Inferior parietal cortex (tissue), 1 donor: ENCODE measurements at regions not wholly inside any gene's neighbourhood (a gene's known extent, or its start where the extent isn't known, plus 50 kb on each side); places are given as distances from the start of the nearest gene placed in this dataset.
A peak's percentile ranks its signal among the peaks of the same experiment; 100 is the strongest.
"Not testable (repeated sequence)": the region's sequence is repeated elsewhere in the genome, so short reads cannot be mapped to it uniquely, and the experiment has no call there.

ENCODE experiments used
- DNase-seq: peaks from one replicate; pipeline ENCODE4 v3.0.0-alpha.2; 2016; ENCODE audit errors: extremely low spot score

DNA sequence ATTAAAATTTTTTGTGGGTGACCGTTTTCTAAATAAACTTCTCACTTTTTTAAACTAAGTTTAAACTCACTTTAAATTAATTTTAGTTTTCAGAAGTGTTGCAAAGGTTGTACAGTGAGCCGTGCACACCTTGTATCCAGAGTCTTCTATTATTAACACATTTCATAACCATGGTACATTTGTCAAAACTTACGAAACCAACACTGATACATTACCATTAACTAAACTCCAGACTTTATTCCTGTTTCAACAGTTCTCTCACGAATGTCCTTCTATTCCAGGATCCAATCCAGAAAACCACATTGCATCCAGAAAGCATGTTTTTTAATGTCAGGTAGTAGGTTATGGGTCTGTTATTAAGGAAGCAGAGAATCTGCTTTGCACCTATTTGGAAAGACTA, 319.9 kb downstream of the CBLN4 start:
- no peak for DNase-seq

DNA sequence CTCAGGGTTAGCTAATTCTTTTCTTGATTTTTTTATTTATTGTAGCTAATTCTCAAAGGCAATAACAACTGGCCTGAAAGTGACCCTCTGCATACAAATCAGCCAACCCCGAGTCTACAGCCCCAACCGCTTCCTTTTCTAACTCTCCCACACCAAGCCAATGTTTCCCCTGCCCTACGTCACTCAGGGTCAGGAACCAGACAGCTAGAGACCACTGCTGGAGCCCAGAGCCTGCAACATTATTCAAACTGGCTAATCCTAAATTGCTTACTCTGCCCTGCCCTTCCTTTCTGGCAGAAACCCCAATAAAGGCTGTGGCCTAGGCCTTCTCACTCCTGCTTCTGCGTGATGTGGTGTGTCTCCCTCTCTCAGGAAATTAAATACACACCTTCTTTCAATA, 320.7 kb downstream of the CBLN4 start:
- DNase-seq, result no peak

DNA sequence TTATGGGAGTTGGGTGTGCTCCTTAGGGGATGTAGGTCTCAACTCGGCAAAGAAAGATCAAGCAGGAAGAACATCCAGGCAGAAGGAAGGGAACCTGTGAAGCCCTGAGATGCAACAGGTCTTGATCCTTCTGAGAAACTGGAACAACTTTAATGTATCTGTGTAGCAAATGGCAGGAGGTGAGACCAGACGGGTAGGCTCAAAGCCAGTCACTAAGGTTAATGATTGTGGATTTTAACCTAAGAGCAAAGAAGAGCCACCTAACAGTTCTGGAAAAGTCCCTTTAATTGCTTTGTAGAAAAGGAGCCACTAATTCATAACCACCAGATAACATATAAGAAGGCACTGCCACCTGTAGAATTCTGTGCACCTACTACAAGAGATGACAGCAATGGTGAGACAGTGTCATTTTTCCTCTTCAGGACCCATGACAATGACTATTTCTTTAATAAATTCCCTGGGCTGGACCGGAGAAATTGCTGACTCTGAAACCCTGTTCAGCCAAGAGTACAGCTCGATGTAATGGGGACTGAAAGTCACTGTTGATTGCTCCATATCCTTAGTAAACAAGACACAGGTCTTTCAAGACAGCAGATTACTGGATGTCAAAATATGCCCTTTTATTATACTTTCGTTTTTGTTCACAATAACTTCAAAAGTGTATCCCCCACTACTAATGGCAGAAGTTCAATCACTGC, 326.2 kb downstream of the CBLN4 start:
- no peak for DNase-seq

DNA sequence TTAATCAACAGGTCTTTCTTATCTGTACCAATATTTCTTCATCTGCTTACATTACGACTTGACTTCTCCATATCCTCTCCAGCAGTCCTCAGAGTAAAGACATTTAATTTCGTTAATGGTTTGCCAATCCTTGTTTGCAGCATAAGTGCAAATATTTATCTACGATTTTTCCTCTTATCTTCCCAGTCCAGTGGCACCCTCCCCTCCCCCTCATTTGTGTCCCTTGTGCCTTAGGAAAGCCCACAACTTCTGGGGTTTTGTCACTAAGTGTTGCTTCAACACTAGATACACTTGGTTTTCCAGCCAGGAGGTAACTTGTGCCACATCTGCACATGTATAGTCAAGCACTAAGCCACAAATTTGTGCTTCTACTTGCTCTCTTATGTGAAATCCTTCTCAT, 327.2 kb downstream of the CBLN4 start:
- no peak for DNase-seq

DNA sequence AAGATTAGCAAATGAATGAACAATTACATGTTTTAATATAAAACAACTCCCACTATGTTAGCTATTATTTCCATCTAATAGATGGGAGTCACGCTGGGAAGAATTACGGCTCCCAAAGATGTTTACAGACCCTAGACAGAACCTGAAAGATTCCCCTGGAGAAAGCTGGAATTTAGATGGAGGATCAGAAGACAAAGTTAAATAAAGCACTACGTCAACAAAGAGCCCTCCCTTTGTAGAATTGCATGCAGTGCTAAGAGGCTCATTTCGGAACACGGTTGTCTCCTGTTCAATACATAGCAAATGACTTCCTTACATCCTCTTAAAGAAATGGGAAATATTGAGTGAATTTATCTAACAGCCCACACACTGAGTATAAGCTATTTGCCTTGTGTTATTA, 328.3 kb downstream of the CBLN4 start:
- DNase-seq, result no peak

DNA sequence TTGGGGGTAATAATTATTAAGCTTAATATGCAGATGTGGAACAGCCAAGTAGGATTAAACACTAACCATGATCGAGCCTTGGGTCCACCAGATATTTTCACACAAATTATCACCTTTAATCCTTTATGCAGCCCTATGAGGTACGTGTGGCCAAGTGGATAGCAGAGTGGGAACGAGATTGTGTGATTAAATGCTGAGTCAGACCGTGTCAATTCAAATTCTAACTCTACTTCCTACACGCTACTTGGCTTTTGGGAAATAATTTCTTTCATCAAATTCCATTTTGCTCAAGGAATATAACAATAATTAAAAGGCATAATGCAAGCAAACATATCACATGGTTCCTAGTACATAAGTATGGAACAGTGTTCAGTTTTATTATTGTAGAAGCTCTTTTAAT, 329.2 kb downstream of the CBLN4 start:
- DNase-seq, result no peak

DNA sequence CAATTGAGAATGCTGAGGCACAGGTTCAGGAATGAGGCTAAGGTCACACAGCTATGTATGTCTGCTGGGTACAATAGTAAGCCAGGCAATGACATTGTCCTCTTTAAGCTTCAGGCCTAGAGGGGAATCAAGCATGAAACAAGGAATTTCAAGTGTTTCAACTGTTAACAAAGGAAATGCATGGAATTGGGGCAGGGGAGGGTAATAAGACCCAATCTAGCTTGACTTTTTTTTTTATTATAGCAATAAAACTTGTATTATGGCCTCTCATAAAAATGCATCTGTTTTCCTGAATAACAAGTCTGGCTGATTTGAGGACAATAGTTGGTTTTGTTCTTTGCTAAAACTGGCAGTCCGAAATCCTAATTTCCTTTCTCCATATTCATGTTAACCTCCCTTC, 336.7 kb downstream of the CBLN4 start:
- no peak for DNase-seq

DNA sequence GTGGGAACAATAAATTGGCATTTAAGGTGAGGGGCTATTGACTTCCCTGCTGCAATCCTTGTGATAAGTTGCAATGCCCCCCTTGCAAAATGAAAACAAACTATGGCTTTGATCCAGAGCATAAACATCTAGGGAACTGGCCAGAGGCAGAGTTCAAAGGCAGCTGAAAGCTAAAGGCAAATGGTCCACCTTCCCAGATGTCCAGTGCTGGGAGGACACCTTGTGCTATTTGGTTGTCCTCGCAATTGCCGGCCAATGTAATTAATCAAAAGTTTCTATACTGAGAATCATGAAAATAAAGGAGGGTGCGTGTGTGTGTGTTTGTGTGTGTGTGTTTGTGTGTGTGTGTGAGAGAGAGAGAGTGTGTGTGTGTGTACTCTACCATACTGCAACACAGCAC, 337.4 kb downstream of the CBLN4 start:
- DNase-seq, result no peak

DNA sequence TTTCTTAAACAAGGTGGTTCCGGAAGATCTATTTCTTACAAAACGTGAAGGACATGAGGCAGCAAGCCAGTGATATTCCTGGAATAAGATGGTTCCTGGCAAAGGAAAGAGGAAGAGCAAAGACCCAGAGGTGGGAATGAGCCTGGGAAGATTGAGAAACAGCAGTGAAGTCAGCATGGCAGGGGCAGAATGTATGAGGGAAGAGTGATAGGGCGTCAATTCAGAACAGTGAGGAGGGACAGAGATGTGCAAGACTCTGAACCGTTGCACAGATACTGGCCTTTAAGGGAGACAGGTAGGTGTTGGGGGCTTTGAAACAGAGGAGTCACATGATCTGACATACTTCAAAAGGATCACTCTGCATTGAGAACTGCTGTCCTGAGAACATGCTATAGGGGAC, 338.3 kb downstream of the CBLN4 start:
- DNase-seq, result no peak

DNA sequence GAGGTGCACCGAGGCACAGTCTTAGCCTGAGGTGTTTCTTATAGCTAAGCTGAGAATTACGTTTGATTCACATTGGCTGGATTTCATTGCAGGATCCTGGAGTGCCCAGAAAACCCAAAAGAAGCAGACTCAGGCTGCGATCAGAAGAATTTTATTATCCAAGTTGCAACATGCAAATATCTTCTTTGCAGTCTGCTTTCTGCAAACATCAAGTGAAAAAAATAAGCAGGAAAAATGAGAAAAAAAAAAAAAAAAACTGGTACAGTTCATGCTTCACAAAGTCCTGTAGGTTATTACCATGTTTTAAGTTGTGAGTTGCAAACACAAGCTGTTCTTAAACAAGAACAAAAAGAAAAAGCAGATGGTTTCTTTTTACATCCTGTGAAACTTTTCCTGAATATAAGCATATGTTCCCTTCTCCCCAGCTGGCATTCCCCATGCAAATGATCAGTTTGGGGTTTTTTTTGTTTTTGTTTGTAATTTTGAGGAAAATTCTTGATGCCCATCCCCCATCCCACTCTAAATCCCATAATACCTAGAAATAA, 349.0 kb downstream of the CBLN4 start:
- DNase-seq, result peak; percentile 39

DNA sequence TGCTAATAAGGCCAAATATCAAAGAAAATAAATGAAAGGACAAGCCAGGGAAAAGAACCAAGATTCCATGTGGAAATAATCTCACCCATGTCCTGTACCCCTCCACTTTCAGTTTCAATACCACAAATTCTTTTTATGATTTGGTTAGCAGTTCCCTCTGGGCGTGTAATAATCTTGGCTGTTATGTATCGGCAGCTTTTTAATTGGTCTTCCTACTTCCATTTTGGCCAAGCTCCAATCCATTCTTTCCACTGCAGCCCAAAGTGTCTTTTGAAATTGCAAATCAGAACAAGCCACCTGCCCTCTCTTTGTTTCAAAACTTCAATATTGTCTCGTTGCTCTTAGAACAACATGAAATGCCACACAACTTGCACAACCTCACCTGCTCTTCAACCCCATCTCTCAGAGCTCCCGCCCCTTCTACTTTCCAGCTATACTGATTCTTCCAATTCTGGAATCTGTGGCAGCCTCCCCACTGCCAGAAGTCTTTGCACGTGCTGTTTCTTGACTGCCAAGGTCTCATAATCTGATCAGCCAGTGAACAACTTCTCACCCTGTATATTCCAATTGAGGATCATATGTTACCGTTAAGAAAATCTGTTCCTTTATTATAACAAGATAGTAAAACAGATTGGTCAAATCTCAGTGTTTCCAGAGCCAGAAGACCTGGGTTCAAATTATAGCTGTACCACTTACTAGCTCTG, 354.5 kb downstream of the CBLN4 start:
- DNase-seq, result no peak

DNA sequence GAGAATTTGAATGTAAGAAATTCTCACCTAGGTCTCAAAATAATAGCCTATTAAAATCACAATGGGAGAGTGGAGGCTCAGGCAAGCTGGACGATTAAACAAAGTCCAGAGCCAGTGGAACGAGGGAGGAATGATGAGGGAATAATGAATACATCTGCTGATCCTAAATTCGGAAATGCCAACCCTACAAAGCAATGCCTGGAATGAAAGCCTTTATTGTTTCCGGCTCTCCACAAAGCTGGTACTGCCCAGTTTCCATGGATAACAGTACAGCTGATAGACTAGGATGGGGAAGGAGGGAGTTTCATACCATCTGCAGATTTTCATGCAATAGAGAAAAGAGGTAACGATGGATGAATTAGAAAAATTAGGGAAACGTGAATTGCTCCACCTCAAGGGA, 356.1 kb downstream of the CBLN4 start:
- peak; percentile 19 for DNase-seq

DNA sequence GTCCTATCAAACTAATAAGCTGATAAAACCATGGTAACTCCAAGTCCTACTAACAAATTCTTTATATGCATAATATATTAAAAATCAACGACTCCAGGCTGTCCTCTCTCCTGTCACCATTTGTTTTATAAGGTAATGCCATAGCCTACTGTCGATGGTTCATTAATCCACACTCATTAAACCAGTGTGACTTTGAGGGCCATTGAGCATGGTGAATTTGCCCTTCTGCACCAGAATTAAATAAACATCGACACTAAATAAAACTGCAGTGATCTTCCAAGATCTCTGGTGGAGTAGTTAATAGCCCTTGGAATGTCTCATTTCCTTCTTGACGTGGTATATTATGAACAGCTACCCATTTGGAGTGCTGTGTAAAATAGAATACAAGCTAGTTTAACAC, 358.5 kb downstream of the CBLN4 start:
- no peak for DNase-seq

DNA sequence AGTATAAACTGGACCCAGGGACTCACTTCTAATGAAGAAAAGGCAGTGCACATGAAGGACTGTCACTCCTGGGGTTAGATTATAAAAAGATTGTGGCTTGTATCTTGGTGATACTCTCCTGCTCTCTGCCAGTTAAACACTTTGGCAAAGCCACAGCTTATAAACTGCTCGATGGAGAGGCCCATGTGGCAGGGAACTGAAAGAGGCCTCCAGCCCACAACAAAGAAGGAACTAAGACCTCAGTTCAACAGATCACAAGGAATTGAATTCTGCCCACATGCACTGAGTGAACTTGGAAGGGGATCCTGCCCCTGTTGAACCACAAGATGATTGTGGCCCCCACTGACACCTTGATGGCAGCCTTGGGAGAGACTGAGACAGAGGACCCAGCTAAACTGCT, 363.8 kb downstream of the CBLN4 start:
- no peak for DNase-seq

DNA sequence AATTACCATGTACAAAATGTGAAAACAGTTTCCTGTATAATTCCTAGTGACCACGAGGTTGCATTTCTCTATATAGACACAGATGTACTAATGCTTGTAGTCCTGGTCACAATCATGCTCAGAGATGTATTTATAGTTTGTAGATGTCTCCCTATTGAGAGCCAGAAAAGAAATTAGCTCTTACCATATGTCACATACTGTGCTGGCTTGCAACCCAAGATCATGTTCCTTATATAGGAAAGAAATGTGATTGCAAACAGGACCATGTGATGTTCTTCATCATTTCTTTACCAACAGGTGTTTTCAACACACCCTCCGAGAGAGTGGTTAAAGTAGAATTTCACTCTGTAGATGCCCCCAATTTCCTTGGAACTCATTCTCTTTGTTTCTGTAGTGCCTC, 369.4 kb downstream of the CBLN4 start:
- DNase-seq, result peak; percentile 39

DNA sequence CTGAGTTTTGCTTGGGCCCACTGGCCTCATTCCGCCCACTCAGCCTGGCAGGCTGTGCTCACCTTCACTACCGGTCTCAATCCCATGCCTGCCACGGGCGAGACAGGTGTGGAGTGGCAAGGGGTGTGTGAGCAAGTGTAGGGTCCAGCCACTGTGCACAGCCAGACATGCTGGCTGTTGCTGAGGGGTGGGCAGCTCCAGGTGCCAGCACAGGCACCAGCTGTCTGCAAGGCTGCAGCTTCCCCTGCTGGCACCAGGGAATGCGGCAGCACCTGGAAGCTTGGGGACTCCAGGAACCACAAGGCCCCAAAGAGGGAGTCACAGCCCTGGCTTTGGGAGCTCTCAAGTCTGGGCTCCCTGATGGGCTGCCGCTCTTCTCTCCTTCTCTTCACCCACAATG, 372.7 kb downstream of the CBLN4 start:
- no peak for DNase-seq

DNA sequence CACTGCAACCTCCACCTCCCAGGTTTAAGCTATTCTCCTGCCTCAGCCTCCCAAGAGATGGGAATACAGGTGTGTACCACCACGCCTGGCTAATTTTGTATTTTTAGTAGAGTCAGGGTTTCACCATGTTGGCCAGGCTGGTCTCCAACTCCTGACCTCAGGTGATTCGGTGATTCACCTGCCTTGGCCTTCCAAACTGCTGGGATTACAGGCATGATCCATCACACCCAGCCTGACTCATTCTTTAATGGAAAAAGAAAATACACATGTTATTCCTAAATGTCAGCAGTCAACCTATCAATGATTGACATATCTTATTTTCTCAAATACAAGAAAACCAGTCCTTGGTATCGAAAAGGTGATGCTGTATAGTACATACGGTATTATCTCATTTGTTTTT, 376.2 kb downstream of the CBLN4 start:
- not testable (repeated sequence) for DNase-seq

DNA sequence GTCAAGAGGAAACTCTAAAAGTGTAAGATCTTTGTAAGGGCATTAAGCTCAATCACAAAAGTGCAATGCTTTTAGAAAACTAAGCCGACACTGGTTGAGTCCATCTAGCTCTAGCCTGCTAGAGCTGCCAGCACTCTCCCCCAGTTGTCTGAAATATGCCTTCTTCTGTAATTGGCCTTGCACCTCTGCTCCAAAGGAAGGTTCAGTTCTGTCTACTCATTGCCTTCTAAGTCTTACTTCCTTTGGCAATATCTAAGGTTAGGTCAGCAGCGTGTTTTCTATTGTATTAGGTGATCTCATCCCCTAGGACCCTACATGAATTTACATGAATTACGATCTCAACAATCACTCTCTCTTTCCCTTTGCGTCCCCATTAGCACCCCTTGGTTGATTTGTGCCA, 378.6 kb downstream of the CBLN4 start:
- no peak for DNase-seq

DNA sequence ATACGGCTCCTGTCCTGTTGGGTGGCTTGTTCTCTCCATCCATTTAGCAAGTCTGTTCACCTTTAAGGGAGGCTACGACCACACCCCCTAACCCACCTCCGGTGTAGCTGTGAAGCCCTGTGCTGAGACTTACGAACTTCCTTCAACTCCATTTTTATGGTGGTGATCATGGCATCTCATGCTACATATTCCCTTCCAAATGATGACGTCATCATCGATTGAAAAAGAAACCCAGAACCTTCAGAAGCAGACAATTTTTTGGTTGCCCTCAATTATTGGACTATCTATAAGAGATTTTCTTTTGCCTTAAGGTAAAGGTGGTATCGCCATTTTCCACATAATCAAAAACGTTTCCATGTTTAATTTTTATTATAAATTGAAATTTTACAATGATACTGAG, 389.0 kb downstream of the CBLN4 start:
- DNase-seq, result no peak

DNA sequence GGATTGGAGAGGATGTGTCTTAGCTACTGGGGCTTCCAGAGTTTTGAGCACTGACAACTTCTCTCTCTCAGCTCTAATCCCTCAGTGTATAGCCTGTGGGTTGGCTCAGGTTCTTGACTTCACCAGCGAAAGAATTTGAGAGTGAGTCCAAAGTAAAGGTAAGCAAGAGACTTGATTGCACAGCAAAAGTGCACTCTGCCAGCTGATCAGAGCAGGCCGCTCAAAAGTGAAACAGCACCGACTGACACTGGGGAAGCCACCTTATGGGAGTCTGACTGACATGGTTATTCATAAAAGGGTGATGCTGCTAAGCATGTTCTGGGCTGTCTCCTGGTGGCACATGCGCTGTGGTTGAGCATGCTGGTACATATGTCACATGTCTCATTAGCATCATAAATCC, 389.5 kb downstream of the CBLN4 start:
- DNase-seq, result no peak

DNA sequence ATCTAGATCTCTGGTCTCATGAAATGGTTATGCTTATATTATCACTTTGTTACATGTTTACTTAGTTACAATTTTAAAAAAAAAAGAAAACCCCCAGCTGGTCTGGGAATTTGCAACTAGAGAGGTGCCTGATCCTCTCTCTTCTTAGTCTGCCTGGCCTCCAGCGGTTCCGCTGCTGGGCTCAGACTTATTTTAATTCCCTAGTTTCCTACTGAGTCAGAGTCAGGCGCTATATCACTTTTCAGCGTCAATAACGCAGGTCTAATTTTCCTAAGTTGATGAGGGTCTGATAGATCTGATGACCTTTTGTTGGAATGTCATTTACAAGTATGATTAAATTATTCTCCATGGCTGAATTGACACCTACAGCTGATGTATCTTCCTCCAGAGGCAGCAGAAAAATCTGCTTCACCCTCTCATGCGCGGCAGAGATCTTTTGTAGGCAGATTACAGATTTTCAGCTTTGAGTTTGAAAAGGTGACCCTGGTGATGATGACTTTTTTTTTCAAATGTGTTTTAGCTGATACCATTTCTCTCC, 391.0 kb downstream of the CBLN4 start:
- DNase-seq, result no peak

DNA sequence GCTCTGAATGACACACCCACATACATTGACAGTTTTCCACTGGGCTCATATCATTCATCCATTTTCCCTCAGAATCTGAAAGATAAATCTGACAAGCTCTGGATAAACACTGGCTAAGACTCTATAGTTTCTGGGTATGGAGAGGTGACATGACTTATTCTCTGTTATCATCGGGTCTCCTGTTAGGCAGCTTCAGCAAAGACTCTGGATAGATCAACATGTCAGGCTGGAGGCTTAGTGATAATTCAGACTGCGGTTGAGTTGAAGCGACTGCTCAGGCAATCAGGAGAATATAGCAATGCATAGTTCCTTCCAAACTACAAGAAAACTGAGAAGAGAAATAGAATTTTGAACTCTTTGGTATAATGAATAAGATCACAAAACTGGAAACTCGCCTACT, 394.6 kb downstream of the CBLN4 start:
- DNase-seq, result no peak

DNA sequence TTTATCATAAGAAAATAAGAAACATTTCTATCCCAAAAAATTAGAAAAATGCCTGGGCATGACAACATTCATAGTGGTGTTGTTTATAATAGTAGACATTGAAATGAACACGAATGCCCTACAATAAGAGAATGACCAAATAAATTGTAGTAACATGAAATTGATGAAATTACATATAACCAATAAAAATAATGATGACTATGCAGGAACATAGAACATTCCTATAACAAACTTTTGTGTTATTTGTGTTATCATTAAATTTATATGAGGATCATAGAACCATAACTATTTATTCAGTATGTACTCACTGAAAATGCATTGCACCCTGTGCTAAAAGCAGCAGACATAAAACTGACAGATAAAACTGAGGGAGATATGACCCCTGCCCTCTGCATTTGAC, 399.7 kb downstream of the CBLN4 start:
- no peak for DNase-seq
